HepG2 (cell line): ENCODE measurements at regions not wholly inside any gene's neighbourhood (a gene's known extent, or its start where the extent isn't known, plus 50 kb on each side); places are given as distances from the start of the nearest gene placed in this dataset.
A peak's percentile ranks its signal among the peaks of the same experiment; 100 is the strongest.

ENCODE experiments used
- BHLHE40 ChIP-seq: IDR thresholded peaks from 2 replicates; pipeline ENCODE4 v1.6.1; 2011; ENCODE audit warnings: low read length, improper control_type of control experiment
- EHMT2 ChIP-seq: fragments of 200-600 bp; sonication (generic); IDR thresholded peaks from 2 replicates; pipeline ENCODE4 v1.7.0; 2017; ENCODE audit warnings: antibody characterized with exemption, low read depth, low read length, borderline replicate concordance
- FOXP1 ChIP-seq, 2 experiments: fragments of 450-650 bp in 1 of 2; IDR thresholded peaks; 2 replicates each; pipeline ENCODE4 v1.6.1; 2017 to 2018; ENCODE audit warnings: antibody characterized with exemption in 1 of 2
- MTF2 ChIP-seq: sonication (generic); formaldehyde crosslinking; IDR thresholded peaks from 2 replicates; pipeline ENCODE4 v1.5.0; 2020; ENCODE audit warnings: missing genetic modification reagents, borderline replicate concordance
- NFE2L2 ChIP-seq: fragments of 150-350 bp; IDR thresholded peaks from 2 replicates; pipeline ENCODE4 v1.6.1; 2014; ENCODE audit warnings: low read length
- PHB2 ChIP-seq: fragments of 450-650 bp; IDR thresholded peaks from 2 replicates; pipeline ENCODE4 v1.6.1; 2018; ENCODE audit not compliant: partially characterized antibody
- SIN3A ChIP-seq: IDR thresholded peaks from 2 replicates; pipeline ENCODE4 v1.6.1; 2011; ENCODE audit warnings: low read depth, mild to moderate bottlenecking, control low read depth, low read length, borderline replicate concordance
- ZBTB7A ChIP-seq: sonication (generic); formaldehyde crosslinking; IDR thresholded peaks from 2 replicates; pipeline ENCODE4 v1.8.0; 2022; ENCODE audit warnings: mild to moderate bottlenecking, missing genetic modification reagents
- TF ChIP-seq, protein P1 (sequence below): sonication (generic); formaldehyde crosslinking; IDR thresholded peaks from 2 replicates; pipeline ENCODE4 v1.5.0; 2020; ENCODE audit warnings: mild to moderate bottlenecking, missing genetic modification reagents
- TF ChIP-seq, protein P2 (sequence below): sonication (generic); formaldehyde crosslinking; IDR thresholded peaks from 2 replicates; pipeline ENCODE4 v1.5.0; 2020; ENCODE audit warnings: mild to moderate bottlenecking, missing genetic modification reagents
- TF ChIP-seq, protein P3 (sequence below): IDR thresholded peaks from 2 replicates; pipeline ENCODE4 v1.6.1; 2018; ENCODE audit warnings: missing genetic modification reagents, mild to moderate bottlenecking, missing compliant biosample characterization
- TF ChIP-seq, protein P4 (sequence below): sonication (generic); formaldehyde crosslinking; IDR thresholded peaks from 2 replicates; pipeline ENCODE4 v1.4.0; 2020; ENCODE audit warnings: missing genetic modification reagents
- TF ChIP-seq, protein P5 (sequence below): sonication (generic); formaldehyde crosslinking; IDR thresholded peaks from 2 replicates; pipeline ENCODE4 v1.4.0; 2020; ENCODE audit warnings: missing genetic modification reagents
- TF ChIP-seq, protein P6 (sequence below): sonication (generic); formaldehyde crosslinking; IDR thresholded peaks from 2 replicates; pipeline ENCODE4 v1.4.0; 2020; ENCODE audit warnings: missing genetic modification reagents

DNA sequence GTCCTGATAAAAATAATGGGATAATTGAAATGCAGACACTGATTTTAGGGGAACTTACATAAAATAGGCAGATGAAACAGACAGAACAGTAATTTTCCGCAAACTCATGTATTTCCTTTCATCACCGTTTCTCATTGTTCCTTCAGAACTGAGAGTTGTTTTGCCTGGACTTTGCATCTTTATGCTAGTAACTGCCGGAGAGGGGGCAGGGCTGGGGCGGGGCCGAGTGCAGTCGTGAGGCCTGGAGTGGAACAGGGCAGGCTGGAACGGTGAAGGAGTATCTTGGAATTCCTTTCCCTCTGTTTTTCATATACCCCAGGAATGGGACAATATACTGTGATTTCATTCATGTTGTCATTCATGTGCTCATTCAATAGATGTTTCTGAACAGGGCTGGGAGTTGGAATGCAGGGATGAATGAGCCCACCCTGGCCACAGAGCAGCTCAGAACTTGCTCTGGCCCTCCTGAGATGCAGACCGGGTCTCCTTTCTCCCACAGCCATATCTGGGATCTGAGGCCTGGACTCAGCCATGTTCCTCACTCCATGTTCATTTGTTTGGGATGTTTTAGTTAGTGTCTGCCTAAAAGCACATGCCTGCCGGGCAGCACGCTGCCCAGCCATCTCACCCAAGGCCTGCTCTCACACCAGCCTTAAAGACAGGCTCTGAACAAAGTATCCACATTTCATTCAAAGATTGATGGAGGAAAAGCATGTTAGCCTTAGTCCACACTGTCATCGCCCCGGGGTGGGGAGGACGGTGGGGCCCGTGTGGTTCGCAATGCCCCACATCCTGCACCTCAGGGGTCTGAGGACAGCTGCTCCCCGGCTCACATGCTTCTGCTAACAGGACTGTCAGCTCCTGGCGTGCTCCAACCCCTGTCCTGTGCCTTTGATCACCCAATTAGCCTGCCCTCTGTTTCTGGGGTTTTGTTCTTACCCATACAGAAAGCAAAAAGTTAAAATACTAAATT is 92.9 kb downstream of the SOX1 start (continued):
- TF ChIP-seq, protein P1, sequence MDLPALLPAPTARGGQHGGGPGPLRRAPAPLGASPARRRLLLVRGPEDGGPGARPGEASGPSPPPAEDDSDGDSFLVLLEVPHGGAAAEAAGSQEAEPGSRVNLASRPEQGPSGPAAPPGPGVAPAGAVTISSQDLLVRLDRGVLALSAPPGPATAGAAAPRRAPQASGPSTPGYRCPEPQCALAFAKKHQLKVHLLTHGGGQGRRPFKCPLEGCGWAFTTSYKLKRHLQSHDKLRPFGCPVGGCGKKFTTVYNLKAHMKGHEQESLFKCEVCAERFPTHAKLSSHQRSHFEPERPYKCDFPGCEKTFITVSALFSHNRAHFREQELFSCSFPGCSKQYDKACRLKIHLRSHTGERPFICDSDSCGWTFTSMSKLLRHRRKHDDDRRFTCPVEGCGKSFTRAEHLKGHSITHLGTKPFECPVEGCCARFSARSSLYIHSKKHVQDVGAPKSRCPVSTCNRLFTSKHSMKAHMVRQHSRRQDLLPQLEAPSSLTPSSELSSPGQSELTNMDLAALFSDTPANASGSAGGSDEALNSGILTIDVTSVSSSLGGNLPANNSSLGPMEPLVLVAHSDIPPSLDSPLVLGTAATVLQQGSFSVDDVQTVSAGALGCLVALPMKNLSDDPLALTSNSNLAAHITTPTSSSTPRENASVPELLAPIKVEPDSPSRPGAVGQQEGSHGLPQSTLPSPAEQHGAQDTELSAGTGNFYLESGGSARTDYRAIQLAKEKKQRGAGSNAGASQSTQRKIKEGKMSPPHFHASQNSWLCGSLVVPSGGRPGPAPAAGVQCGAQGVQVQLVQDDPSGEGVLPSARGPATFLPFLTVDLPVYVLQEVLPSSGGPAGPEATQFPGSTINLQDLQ (CRISPR knock-in tag) = no peak
- TF ChIP-seq MTF2 (CRISPR knock-in tag) (no peak), BHLHE40 (no peak), ZBTB7A (no peak), NFE2L2 (no peak), PHB2 (no peak), EHMT2 (no peak), FOXP1 (IDR thresholded peaks at IDR 0.05) (no peak), FOXP1 (CRISPR knock-in tag; IDR thresholded peaks at IDR 0.05) (no peak), SIN3A (no peak)
- TF ChIP-seq, protein P2, sequence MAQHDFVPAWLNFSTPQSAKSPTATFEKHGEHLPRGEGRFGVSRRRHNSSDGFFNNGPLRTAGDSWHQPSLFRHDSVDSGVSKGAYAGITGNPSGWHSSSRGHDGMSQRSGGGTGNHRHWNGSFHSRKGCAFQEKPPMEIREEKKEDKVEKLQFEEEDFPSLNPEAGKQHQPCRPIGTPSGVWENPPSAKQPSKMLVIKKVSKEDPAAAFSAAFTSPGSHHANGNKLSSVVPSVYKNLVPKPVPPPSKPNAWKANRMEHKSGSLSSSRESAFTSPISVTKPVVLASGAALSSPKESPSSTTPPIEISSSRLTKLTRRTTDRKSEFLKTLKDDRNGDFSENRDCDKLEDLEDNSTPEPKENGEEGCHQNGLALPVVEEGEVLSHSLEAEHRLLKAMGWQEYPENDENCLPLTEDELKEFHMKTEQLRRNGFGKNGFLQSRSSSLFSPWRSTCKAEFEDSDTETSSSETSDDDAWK (CRISPR knock-in tag) = no peak
- TF ChIP-seq, protein P3, sequence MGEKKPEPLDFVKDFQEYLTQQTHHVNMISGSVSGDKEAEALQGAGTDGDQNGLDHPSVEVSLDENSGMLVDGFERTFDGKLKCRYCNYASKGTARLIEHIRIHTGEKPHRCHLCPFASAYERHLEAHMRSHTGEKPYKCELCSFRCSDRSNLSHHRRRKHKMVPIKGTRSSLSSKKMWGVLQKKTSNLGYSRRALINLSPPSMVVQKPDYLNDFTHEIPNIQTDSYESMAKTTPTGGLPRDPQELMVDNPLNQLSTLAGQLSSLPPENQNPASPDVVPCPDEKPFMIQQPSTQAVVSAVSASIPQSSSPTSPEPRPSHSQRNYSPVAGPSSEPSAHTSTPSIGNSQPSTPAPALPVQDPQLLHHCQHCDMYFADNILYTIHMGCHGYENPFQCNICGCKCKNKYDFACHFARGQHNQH = no peak
- TF ChIP-seq, protein P4, sequence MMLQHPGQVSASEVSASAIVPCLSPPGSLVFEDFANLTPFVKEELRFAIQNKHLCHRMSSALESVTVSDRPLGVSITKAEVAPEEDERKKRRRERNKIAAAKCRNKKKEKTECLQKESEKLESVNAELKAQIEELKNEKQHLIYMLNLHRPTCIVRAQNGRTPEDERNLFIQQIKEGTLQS (CRISPR knock-in tag) = no peak
- TF ChIP-seq, protein P5, sequence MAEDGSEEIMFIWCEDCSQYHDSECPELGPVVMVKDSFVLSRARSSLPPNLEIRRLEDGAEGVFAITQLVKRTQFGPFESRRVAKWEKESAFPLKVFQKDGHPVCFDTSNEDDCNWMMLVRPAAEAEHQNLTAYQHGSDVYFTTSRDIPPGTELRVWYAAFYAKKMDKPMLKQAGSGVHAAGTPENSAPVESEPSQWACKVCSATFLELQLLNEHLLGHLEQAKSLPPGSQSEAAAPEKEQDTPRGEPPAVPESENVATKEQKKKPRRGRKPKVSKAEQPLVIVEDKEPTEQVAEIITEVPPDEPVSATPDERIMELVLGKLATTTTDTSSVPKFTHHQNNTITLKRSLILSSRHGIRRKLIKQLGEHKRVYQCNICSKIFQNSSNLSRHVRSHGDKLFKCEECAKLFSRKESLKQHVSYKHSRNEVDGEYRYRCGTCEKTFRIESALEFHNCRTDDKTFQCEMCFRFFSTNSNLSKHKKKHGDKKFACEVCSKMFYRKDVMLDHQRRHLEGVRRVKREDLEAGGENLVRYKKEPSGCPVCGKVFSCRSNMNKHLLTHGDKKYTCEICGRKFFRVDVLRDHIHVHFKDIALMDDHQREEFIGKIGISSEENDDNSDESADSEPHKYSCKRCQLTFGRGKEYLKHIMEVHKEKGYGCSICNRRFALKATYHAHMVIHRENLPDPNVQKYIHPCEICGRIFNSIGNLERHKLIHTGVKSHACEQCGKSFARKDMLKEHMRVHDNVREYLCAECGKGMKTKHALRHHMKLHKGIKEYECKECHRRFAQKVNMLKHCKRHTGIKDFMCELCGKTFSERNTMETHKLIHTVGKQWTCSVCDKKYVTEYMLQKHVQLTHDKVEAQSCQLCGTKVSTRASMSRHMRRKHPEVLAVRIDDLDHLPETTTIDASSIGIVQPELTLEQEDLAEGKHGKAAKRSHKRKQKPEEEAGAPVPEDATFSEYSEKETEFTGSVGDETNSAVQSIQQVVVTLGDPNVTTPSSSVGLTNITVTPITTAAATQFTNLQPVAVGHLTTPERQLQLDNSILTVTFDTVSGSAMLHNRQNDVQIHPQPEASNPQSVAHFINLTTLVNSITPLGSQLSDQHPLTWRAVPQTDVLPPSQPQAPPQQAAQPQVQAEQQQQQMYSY (CRISPR knock-in tag) = peak; percentile 94
- TF ChIP-seq, protein P6, sequence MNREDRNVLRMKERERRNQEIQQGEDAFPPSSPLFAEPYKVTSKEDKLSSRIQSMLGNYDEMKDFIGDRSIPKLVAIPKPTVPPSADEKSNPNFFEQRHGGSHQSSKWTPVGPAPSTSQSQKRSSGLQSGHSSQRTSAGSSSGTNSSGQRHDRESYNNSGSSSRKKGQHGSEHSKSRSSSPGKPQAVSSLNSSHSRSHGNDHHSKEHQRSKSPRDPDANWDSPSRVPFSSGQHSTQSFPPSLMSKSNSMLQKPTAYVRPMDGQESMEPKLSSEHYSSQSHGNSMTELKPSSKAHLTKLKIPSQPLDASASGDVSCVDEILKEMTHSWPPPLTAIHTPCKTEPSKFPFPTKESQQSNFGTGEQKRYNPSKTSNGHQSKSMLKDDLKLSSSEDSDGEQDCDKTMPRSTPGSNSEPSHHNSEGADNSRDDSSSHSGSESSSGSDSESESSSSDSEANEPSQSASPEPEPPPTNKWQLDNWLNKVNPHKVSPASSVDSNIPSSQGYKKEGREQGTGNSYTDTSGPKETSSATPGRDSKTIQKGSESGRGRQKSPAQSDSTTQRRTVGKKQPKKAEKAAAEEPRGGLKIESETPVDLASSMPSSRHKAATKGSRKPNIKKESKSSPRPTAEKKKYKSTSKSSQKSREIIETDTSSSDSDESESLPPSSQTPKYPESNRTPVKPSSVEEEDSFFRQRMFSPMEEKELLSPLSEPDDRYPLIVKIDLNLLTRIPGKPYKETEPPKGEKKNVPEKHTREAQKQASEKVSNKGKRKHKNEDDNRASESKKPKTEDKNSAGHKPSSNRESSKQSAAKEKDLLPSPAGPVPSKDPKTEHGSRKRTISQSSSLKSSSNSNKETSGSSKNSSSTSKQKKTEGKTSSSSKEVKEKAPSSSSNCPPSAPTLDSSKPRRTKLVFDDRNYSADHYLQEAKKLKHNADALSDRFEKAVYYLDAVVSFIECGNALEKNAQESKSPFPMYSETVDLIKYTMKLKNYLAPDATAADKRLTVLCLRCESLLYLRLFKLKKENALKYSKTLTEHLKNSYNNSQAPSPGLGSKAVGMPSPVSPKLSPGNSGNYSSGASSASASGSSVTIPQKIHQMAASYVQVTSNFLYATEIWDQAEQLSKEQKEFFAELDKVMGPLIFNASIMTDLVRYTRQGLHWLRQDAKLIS (CRISPR knock-in tag) = no peak
